NCI-H460 (cell line): ENCODE measurements at regions not wholly inside any gene's neighbourhood (a gene's known extent, or its start where the extent isn't known, plus 50 kb on each side); places are given as distances from the start of the nearest gene placed in this dataset.
A peak's percentile ranks its signal among the peaks of the same experiment; 100 is the strongest.
"Not testable (repeated sequence)": the region's sequence is repeated elsewhere in the genome, so short reads cannot be mapped to it uniquely, and the experiment has no call there.

ENCODE experiments used
- DNase-seq: peaks from one replicate; pipeline ENCODE4 v3.0.0-alpha.2; 2016; ENCODE audit warnings: low read depth; ENCODE audit errors: extremely low read depth

DNA sequence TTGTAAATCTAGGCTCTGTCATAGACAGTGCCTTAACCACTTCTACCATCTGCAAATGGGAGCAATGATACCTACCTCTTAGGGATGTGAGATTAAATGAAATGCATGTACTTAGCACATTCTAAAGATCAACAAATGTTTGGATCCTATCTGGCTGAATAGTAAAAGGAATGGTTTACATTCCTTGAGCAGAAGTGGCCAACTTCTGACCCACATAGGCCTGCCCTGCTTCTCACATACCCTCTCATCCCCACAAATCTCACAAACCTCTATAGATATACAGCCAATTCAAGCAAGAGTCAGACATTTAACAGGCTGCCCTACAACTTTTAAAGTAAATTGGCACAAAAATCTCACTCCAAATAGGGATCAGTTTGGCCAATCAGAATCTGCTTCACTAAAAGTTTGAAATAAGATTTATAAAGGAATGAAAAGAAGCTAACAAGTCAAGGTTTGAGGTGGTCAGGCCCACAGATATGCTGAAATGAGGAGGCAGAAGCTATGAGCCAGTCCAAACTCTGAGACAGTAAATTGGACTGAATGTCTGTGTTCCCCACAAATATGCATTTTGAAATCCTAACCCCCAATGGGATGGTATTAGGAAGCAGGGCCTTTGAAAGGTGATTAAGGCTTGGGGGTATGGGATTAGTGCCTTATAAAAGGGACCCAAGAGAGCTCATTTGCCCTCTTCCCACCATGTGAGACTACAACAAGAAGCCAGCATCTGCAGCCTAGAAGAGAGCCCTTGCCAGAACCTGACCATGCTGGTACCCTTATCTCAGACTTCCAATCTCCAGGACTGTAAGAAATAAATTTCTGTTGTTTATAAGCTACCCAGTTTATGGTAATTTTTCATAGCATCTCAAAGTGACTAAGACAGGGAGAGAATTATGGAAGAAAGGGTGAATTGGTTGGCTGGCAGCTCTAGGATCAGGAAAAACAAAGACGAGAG is 227.8 kb upstream of the RBMS1 start:
- no peak for DNase-seq

DNA sequence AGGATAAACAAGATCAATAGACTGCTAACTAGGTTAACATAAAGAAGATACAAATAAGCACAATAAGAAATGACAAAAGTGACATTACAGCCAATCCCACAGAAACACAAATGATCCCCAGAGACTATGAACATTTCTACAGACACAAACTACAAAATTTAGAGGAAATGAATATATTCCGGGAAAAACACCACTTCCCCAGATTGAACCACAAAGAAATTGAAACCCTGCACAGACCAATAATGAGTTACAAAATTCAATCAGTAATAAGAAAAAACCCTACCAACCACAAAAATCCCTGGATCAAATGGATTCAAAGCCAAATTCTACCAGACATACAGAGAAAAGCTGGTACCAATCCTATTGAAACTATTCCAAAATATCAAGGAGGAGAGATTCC is 232.4 kb upstream of the RBMS1 start:
- no peak for DNase-seq

DNA sequence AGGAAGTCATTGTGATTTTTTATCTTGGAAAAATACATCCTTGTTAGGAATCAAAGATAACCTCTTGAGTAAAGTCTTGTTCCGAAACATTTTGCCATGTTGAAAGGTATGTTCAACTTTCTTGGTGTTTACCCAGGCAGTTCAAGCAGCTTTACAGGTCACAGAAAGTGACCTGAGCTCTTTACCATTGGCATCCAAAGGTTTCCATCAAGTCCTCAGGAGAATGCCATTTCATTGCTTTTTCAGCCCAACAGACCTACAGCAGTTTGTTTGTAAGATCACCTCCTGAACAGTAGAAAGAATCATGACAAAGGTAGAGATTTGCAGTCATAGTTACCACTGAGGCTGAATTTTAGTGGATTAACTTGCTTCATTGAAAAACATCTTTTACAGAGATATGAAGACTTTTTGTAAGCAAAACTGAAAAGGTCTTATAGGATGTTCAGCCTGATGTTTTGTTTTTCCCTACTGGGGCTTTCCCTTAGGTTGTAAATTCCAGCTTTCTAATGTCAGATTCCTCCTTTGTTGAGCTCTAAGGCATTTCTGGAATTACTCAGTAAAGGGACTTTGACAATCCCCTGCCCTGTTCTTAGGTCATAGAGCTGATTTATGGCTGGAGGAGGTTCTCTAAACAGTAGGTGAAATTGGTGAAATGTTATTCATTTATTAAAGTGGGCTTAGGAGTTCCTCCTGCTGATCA is 236.8 kb upstream of the RBMS1 start:
- no peak for DNase-seq

DNA sequence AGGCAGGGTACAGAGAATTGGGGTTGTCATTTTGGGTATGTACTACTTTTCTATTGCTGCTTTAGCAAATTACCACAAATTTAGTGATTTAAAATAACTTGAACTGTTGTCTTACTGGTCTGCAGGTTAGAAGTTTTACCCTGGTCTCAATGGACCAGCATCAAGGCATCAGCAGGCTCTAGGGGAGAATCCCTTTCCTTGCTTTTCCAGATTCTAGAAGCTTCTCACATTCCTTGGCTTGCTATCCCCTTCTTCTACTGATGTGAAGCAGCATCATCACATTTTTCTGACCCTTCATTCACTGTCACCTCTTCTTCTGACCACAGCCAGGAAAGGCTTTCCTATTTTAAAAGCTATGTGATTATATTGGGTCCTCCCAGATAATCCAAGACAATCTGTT is 237.8 kb upstream of the RBMS1 start:
- no peak for DNase-seq

DNA sequence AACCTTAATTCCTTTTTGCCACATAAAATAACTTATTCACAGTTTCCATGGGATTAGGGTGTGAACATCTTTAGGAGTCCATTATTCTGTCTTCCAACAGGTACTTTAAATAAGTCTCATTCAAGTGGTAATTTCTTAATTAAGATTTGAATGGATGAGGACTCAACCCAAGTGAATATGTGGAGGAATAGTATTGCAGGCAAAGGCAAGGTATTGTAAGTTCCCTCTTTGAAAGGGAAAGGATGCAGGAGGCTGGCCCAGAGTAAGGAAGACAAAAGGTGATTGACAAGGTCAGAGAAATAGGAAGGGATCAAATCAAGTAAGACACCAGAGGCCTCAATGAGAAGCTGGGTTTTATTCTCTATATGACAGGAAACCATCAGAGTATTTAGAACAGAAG is 238.2 kb upstream of the RBMS1 start:
- no peak for DNase-seq

DNA sequence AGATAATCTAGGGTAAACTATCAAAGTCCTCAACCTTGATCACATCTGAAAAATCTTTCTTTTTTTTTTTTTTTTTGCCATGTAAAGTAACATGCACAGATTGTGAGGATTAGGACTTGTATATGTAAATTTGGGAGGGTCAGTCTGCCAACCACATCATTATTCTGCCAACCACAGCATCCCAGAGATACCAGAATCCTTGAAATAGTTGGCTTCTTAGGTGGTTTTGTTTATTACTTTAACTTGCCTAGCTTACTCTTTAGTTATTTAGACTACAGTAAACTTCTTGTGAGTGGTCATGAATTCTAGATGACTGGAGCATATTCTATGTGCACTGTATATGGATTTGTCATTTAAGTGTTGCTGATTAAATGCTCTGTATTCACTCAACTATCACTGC is 242.1 kb upstream of the RBMS1 start:
- no peak for DNase-seq

DNA sequence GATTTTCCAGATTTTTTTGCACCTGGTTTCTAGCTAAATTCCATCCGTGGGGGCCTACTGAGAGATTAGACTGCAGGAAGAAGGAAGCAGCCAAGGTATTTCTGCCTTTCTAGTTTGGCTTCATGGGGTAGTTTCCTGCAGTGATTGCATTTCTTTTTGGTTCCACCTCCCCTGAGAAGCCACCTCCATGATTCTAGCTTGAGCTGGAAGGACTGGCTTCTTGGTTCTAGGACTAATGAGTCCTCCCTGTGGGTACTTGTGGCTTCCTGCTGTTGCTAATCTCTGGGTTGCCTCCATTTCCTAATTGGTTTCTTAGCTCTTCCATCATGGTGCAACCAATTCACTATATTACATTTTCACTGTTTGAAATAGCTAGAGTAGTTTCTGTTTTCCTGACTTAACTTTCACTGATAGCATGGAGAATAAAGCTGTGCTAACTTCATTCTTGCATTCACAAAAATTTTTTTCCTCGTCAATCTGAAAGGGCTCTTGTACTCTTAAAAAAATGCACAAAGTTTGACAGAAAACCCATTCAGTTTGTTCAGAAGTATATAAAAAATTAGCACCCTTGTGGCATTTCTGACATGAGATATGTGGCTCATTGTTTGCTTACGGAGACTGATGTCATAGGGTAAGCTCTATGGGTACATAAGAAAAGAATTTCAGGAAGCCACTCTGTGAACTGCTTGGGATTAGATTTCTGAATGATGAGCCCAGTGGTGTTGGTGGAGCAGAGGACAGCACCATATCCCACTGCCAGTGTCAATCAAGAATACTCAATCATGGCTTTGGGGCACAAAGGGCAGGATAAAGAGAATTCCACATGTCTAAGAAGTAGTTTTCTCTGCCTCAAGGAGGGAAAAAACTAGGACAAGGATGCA is 242.8 kb upstream of the RBMS1 start:
- DNase-seq: peak; percentile 89

DNA sequence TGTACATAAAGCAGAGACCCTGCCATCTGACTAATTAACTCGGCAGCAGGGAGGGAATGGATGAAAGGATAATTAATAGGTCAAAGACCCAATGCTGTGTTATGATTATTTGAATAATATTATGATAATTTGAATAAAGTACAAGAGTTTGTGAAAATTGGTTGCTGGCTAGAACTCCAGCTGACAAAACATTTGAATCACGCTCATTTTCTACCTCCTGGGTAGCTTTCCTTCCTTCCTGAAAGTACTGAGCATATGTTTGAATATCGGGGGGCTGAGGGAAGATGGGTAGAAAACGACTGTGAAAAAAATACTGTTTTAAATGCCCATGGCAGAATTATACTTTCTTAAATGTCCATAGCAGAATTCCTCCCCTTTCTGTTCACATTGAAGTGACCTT is 243.6 kb upstream of the RBMS1 start:
- no peak for DNase-seq

DNA sequence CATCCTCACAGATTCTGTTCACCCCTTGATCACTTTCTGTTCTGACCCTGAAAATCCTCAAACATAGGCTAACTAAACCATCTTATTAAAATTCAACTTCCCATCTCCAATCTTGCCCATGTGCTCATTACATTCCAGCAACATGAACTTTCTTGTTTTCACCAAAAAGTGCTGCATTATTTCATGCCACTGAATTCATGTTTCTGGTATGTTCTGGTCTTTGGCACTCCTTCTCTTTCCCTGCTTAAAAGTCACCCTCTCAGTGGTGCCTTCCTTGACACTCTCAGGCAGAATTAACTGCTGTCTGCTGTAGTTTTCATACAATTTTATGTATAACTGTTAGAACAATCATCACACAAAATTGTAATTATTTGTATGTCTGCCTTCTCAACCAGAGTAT is 247.7 kb upstream of the RBMS1 start:
- DNase-seq: no peak

DNA sequence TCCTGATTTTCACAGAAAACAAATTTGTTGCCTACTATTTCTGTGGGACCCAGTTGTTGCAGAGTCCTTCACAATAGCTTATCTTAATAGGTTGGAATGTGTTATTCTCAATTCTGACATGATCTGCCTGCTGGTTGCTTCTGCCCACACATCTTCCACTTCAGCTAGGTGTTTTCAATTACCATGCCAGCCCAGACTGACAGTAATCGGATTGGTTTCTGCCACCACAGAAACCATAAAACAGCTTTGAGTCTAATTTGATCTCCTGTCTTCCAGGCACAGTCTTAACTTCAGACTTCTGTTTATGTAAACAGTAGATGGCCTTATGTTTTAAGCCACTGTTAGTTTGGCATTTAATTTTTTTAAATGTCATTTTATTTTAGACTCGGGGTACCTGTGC is 248.2 kb upstream of the RBMS1 start:
- no peak for DNase-seq

DNA sequence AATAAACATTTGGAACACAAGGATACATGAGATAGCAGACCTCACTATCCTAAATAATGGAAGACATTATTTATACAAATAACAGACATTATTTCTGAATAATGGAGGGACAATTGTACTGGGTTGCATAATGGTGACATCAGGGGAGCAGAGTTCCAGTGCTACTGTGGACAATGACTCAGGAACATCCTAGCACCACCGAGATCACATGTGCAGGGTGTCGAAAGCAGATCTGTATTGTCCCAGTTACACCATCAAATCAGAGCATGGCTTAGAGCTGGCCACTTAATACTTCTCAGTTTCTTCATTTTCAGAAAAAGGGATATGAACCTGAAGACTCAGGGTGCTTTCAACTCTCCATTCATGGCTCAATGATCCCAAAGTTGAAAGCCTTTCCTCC is 249.1 kb upstream of the RBMS1 start:
- DNase-seq: no peak

DNA sequence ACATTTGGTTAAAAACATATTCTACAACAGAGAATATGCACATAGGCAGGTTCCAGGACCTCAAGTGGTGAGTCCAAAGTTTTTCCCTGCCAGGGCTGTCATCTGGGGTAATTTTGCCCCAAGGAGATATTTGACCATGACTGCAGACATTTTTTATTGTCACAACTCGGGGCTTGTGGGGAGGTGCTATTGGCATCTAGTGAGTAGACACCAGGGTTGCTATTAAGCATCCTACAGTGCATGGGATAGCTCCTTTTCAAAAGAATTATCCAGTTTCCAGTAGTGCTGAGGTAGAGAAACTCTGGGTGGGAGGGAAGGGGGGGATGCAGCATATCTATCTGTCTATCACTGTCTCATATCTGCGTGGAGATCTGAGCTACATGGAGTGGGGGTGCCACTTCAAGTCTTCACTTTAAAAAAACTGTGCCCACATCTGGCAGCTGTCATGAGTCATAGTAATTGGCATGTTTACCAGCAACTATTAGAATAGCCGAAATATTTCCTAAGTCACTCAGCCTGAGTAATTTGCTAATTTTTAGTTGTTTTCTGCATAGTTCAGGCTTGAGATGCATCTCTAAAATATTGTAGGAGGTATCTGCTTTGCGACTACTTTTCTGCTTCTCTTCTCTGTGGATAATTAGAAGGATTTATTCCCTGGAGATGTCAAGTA is 254.0 kb upstream of the RBMS1 start:
- no peak for DNase-seq

DNA sequence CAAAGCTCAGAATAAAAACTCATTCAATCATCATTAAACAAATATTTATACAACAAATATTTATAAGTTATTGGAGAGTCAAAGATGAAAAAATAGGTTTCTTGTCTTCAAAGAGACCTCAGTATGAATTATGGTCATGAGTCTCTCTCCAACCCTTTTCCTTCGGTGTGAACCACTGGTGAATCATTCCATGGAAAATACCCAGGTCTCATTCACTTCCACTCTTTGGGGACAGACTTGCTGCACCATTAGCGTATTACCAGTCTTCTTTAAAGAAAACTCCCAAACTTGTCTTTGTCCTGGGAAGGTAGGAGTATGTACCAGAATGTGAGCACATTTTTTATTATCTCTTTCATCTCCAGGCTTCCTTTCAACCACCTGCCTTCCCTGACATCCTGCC is 257.4 kb upstream of the RBMS1 start:
- DNase-seq: no peak

DNA sequence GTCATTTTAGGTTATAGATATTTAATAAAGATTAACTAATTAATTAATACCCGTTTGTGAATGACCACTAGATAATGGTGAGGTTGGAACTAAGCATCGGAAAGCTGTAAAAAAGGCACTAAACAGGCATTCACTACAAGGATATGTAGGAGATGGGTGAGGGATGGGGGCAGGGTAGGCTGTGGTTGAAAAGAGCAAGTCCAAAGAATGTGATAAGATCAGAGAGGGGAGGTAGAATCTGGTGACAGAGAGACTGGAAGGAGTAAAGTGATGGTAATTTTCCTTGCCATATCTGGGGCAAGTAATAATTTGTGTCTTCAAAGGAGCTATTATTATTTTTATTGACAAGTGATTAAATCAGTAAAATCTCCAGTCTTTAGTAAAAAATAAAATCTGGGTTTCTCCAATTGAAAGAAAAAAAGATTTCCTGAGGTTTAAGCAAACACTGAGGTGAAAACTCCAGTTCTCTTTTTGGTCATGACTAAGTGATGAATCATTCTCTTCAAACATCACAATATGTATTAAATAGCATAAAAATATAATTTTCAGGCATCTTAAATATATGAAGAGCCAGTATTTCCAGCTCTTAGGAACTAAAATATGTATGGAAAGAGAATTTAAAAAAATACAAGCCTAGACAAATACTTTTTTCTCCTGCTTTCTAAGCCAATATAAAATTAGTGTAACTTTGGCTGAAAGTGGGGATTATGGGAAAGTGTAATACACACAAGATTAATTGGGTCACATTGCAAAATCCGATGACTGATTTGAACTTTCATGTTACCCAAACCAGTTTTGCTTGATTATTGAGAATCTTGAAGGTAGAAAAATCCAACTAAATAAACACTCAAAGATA is 259.1 kb upstream of the RBMS1 start:
- no peak for DNase-seq

DNA sequence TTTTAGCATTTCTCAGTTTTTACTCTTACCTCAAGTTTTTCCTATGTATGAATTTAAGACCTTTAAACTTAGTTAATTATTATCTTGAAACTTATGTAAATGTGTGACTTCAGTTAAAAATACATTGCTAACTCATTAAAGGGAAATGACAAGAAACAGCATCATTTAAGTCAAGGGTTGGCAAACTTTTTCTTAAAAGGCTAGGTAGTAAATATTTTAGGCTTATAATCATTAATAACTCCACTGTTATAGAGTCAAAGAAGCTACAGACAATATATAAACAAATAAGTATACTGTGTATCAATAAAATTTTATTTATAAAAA is 259.7 kb upstream of the RBMS1 start:
- no peak for DNase-seq

DNA sequence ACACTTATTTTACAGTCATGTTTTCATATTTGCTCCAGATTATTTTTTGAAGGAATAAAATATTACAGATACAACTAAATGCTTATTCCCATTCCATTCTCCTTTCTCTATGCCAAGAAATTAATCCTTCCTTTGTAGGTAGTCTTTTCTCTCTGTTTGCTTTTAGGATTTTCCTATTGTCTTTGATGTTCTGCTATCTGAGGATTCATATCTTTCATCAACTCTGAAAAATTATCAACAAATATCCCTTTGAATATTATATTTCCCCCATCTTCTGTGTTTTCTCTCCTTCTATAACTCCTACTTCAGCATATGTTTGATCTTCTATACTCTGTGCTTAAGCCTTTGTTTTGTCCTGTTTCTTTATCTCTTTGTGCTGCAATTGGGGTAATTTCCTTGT is 260.4 kb upstream of the RBMS1 start:
- no peak for DNase-seq

DNA sequence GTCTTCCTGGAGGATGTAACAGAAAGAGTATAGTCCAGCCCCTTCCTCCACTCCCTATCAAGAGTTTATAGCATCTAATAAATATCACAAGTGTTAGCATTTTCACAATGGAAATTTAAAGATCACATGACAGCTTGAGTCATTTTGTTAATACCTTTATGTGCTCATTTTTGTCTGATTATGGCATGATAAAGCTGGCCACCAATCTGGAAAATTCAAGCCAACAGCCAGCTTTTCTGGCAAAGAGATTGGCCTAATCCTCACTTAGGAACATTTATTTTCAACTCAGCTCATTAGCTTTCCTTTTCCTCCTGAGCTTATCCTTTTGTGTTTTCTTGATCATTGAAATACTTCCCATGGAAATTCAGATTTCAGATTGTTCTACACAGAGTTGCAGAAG is 262.9 kb upstream of the RBMS1 start:
- DNase-seq: no peak

DNA sequence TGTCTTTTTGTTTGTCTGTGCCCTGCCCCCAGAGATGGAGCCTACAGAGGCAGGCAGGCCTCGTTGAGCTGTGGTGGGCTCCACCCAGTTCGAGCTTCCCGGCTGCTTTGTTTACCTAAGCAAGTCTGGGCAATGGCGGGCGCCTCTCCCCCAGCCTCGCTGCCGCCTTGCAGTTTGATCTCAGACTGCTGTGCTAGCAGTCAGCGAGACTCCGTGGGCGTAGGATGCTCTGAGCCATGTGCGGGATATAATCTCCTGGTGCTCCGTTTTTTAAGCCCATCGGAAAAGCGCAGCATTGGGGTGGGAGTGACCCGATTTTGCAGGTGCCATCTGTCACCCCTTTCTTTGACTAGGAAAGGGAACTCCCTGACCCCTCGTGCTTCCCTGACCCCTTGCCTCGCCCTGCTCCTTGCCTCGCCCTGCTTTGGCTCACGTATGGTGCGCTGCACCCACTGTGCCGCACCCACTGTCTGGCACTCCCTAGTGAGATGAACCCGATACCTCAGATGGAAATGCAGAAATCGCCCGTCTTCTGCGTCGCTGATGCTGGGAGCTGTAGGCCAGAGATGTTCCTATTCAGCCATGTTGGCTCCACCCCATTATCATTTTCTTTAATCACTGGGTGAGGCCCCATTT is 269.0 kb upstream of the RBMS1 start:
- not testable (repeated sequence) for DNase-seq

DNA sequence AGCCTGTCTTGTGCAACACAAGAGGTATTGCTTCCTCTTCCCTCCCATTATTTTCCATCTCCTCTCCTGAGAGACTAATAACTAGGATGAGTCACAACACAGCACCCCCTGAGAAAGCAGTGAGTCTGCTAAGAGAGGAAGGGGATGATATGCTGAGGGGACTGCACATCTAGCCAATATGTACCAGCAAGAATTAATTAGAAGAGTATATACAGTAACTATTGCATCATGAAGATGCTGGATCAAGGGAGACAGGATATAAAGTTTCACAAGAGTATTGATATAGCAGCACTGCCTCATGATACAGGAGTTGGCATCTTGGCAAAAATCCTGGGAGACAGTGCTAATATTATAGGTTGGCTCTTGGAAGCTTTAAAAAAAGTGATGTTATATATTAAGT is 289.9 kb upstream of the RBMS1 start:
- no peak for DNase-seq
